KBM-7 (cell line): ENCODE measurements at regions not wholly inside any gene's neighbourhood (a gene's known extent, or its start where the extent isn't known, plus 50 kb on each side); places are given as distances from the start of the nearest gene placed in this dataset.

Experiments
- DNase-seq: peaks from one replicate; pipeline ENCODE4 v3.0.0-alpha.2; 2015
- in situ Hi-C: fragments of 300-500 bp; cut with MboI; formaldehyde crosslinking; loops from 2 replicates; pipeline ENCODE4 v1.14.3; 2020; ENCODE audit warnings: low sequenced_read_pairs, low pct_unique_long_range_greater_than_20kb, mixed read lengths

GRCh38 chr5:114184006-114184405, 177.9 kb upstream of the KCNN2 start:
- in situ Hi-C loops = no loop called here
- DNase-seq = no peak

- in situ Hi-C loops = no loop called here
- DNase-seq = no peak
Measured at GRCh38 chr5:114185274-114185673, 176.6 kb upstream of the KCNN2 start.

GRCh38 chr5:114191441-114191840, 170.4 kb upstream of the KCNN2 start:
- in situ Hi-C loops = no loop called here
- DNase-seq = no peak

GRCh38 chr5:114192108-114192507, 169.8 kb upstream of the KCNN2 start:
- no peak for DNase-seq
- in situ Hi-C loops = no loop called here

GRCh38 chr5:114201332-114201731, 160.5 kb upstream of the KCNN2 start:
- DNase-seq = no peak
- in situ Hi-C loops = no loop called here

- DNase-seq = no peak
- in situ Hi-C loops = no loop called here
Measured at GRCh38 chr5:114204923-114205322, 156.9 kb upstream of the KCNN2 start.

- in situ Hi-C loops = no loop called here
- no peak for DNase-seq
Measured at GRCh38 chr5:114206640-114207039, 155.2 kb upstream of the KCNN2 start.

- no peak for DNase-seq
- in situ Hi-C loops = no loop called here
Measured at GRCh38 chr5:114207615-114208014, 154.3 kb upstream of the KCNN2 start.

GRCh38 chr5:114208120-114208519, 153.8 kb upstream of the KCNN2 start:
- no peak for DNase-seq
- in situ Hi-C loops = no loop called here

GRCh38 chr5:114208588-114208987, 153.3 kb upstream of the KCNN2 start:
- in situ Hi-C loops = no loop called here
- no peak for DNase-seq

- in situ Hi-C loops = no loop called here
- no peak for DNase-seq
Measured at GRCh38 chr5:114210662-114211061, 151.2 kb upstream of the KCNN2 start.

GRCh38 chr5:114221807-114222206, 140.1 kb upstream of the KCNN2 start:
- no peak for DNase-seq
- in situ Hi-C loops = no loop called here

- peak; percentile 61 for DNase-seq
- in situ Hi-C loops = no loop called here
Measured at GRCh38 chr5:114223866-114224265, 138.0 kb upstream of the KCNN2 start.

- in situ Hi-C loops = no loop called here
- DNase-seq = peak; percentile 41
Measured at GRCh38 chr5:114237766-114238165, 124.1 kb upstream of the KCNN2 start.

- no peak for DNase-seq
- in situ Hi-C loops = no loop called here
Measured at GRCh38 chr5:114238771-114239313, 123.0 kb upstream of the KCNN2 start.

GRCh38 chr5:114243281-114243971, 118.4 kb upstream of the KCNN2 start:
- no peak for DNase-seq
- in situ Hi-C loops = no loop called here

- in situ Hi-C loops = no loop called here
- peak; percentile 8 for DNase-seq
Measured at GRCh38 chr5:114243972-114244317, 117.9 kb upstream of the KCNN2 start.

GRCh38 chr5:114249823-114250222, 112.0 kb upstream of the KCNN2 start:
- in situ Hi-C loops = no loop called here
- DNase-seq = no peak

- in situ Hi-C loops = no loop called here
- no peak for DNase-seq
Measured at GRCh38 chr5:114250536-114250935, 111.3 kb upstream of the KCNN2 start.

- in situ Hi-C loops = no loop called here
- DNase-seq = no peak
Measured at GRCh38 chr5:114252226-114252625, 109.6 kb upstream of the KCNN2 start.

GRCh38 chr5:114255260-114255659, 106.6 kb upstream of the KCNN2 start:
- DNase-seq = no peak
- in situ Hi-C loops = no loop called here
